NCI-H2107 treated with DMSO at 0.1 percent for 48 hours (cell line): ENCODE measurements at regions not wholly inside any gene's neighbourhood (a gene's known extent, or its start where the extent isn't known, plus 50 kb on each side); places are given as distances from the start of the nearest gene placed in this dataset.

Experiments used
- DNase-seq: peaks from one replicate; lab custom pipeline; 2025; ENCODE audit not compliant: unreplicated experiment; lab: John Stamatoyannopoulos, UW

DNA sequence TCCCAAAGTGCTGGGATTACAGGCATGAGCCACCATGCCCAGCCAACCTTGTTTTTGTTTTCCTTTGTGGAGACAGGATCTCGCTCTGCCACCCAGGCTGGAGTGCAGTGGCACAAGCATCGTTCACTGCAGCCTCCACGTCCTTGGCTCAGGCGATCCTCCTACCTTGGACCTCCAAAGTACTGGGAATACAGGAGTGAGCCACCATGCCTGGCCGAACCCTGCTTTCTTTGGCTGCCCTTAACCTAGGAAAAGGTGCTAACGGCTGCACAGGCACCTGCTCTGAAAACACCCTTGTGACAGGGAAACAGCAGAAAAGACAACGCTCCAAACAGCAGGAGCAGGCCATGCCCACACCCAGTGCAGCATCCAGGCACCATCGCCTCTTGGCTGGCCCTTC is 71.9 kb downstream of the OAT start:
- DNase-seq = no peak

DNA sequence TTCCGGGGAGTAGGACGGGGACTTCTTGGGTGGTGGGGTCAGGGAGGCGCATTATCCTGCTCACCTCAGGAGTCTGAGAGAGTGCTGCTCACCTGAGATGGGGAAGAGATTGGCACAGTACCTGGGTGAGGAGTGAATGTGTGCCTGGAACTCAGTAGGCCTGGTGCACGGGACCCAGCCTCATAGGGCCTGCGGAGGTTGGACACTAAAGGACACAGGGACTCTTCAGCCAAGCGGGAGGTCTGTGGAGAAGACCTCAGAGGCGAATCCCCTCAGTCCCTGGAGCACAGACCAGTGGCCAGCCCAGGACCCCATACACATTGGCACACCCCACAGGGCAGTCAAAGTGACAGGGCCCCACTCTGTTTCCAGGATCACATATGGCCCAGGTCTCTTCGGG is 73.2 kb downstream of the OAT start:
- DNase-seq = no peak

DNA sequence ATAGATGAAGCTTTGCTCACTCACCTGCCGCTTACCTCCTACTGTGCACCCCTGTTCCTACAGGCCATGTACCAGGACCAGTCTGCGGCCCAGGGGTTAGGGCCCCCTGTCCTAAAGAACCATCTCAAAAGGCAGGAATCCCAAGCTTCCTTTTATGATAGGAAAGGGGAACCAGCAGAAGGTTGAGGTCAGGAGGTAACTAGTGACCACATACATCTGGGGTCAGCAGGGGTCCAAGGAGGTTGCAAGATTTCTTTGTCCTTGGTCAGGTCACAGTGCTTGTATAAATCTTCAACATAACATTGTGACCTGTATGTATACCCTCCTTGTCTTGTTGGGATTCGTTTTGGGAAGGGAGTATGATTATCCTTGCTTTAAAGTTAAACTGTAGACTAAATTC is 73.8 kb downstream of the OAT start:
- no peak for DNase-seq

DNA sequence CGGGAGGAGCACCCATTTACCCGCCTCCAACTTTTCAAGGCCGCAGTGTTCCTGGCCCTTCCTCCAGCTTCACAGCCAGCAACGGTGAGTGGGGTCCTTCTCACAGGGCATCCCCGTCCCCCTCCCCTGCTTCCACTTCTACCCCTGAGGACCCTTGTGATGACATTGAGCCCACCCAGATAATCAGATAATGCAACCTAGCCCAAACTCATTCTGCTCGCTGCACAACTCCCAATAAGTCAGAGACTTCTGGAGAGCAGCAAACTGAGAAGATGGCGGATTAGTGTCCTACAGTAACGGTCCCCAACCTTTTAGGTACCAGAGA is 74.5 kb downstream of the OAT start:
- no peak for DNase-seq

DNA sequence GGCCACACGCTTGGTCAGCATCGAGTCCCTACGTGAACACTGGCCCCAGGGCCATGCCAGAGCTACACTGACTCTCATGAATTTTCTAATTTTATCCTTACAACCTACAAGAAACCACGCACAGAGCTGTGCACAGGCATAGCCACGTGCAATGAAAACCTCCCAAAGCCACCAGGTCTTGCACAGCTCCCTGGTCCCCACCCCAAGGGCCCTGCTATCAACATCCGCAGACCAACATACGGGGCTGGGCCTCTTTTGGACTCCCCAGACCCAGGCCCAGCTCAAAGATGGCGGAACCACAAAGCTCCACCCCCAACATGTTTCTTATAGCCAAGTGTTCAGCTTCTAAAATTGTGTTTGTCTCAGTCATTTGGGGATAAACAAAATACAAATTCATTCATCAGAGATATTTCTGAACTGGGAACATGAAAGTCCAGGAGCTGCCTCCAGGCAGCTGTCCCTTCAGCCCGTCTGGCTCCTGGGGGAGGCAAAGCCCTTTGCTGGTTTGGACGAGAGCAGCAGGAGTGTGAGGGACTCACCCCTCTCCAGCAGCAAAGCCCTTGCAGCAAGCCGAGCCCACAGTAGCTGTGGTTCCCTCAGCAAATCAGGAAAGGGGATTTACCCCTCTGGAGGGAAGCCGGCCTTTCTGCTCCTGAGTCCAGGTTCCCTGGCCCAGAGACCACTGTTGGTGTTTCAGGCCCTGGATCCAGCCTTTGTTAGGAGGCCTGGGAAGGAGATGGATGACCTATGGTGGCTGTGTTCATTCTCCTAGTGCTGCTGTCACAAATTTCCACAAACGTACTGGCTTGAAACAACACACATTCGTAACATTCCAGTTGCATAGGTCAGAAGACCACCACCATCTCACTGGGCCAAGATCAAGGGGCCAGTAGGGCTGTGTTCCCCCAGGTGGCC is 75.1 kb downstream of the OAT start:
- DNase-seq = no peak

DNA sequence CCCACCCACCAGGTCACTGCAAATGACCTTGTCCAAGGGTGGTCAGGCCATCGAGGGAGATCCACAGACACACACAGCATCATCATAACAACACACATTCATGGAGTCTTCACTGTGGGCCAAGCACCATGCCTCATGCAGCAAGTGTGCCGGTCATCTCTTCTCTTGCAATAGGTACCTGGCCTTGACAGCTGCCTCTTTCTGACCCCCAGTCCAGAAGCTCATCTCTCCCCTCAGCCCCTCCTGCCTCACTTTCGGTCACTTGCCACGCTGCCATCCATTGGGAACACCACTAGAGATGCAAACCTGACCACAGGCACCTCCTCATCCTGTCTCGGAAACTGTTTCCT is 75.9 kb downstream of the OAT start:
- no peak for DNase-seq

DNA sequence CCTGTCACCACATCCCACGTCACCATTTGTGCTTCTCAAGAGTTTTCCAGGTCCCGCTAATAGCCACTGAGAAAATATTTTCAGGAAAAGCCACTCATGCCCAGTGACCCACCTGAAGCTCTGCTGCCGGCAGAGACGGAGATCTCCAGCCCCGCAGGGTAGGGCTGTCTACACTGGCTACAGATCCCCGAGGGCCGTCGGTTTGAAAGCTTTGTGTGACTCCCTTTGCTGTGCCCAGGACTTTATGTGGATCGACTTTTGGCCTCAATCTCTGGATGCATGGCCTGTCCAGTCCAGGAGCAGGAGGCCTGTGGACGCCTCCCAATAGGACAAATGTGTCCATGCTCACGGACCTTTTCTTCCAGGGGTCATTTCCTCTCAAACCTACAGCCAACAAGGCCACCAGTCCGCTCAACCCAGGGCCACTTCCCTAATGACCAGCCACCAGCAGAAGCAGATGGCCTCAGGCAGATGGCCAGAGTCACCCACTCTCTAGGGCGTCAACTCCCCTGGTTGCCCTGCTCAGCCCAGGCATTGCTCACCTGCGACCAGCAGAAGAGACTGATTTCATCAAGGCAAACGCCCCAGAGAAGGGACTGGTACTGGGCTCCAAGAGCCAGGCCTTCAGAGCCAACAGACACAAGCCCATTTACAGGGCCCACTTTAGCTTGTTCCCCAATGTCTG is 76.4 kb downstream of the OAT start:
- DNase-seq = no peak

DNA sequence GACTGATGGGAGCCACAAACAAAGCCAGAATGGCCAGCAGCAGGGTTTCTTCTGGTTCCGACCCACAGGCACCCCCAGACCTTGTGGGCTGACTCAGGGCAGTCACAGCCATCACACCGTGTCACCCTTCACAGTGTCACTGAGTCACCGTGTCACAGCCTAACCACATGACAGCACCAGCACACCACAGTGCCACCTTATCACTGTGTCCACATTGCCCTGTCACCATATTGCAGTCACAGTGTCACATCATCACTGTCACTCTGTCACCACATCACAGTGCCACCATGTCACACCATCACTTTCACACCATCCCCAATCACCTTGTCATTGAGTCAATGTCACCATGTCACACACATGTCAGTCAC is 77.0 kb downstream of the OAT start:
- no peak for DNase-seq

DNA sequence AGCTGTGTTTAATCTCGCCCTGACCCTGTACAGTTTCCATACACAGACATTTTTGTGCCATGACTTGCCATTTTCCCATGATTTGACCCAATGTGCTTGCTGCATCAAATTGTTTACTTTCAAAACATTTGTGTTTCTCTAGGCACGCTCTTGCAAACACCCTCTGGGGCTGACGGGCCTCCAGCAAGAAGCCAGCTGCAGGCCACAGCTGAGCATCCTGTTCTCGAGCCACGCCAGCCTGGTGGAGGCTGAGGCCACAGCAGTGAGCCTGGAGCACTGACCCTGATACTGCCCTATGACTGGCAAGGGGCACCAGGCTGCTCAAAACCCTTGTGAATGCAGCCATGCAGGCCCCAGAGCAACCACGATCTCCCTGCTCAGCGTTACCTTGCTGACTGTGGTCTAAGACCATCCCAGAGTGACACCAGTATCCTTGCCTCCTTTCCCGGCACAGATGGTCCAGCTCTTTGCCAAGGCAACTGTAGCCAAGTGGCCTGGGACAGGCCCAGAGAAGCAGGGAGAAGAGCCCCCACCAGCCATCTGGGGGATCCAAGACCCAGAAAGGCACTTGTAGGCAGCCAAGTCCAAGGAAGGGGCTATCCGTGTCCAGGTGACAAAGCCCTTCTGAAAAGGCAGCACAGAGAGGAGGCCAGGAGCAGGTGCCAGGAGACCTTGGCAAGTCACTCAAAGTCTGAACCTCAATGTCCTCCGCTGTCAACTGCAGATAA is 78.5 kb downstream of the OAT start:
- DNase-seq = no peak

DNA sequence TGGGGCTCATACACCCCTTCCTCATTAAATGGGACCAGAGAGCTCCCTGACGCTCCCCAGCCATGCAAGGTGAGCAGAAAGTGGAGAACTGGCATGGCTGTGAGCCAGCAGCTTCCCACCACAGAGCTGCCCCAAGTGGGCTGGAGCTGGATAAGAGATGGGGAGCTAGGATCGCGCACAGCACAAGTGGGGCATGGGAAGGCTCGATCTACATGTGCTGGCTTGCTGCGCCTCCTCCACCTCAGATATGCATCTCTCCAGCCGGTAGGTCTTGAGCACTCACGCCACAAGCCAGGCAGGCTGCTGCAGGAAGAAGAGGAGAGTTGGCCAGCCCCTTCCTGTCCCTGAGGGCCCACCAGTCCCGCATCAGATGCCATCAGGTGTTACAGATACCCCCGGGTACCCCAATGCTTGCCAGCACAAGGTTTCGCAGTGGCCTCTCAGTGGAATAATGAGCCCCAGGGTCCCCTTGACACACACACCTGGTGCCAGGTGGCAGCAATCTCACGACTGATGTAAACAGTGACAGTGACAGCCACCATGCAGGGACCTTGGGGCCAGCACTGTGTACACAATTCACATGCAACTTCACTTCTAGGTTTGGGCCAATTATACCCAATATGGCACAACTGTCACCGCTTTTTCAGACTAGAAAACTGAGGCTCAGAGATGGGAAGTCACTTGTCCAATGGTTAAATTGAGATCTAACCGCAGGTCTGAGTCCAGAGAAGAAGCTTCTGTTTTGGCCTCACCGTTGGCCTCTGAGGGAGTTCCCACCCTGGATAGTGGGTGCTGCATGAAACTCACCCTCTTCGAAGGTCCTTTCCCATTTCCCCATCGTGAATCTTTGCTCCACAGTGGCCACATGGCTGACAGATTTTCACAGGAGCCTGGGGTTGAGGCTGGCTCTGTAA is 79.3 kb downstream of the OAT start:
- DNase-seq = no peak

DNA sequence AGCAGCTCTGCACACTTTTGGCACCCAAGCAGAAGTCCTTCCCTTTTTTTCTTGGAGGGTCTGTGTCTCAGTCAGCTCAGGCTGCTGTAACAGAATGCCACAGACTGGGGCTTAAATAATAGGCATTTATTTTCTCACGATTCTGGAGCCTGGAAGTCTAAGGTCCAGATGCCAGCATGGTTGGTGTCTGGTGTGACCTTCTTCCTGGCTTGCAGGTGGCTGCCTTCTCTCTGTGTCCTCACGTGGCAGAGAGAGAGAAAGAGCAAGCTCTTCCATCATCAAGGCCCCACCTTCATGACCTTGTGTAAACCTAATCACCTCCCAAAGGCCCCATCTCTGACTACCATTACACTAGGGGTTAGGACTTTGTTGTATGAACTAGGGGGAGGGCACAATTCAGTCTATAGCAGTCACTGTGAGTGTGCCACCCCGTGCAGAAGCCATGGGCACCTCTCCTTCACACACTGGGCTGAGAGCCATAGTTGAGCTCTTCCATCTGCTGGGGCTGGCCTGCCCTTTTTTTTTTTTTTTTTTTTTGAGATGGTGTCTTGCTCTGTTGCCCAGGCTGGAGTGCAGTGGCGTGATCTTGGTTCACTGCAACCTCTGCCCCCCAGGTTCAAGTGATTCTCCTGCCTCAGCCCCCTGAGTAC is 80.3 kb downstream of the OAT start:
- no peak for DNase-seq

DNA sequence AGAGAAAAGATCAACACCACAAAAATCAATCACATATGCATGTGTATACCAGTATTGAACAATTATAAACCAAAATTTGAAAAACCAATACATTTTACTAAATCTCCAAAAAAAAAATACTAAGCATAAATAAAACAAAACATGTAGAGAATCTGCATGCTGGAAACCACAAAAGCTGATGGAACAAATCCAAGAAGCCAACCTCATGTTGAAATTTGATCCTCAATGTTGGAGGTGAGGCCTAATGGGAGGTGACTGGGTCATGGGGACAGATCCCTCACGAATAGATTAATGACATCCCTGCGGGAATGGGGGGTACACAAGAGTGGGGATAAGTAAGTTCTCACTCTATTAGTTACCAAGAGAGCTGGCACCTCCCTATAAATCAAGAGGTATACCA is 82.5 kb downstream of the OAT start:
- DNase-seq = no peak

DNA sequence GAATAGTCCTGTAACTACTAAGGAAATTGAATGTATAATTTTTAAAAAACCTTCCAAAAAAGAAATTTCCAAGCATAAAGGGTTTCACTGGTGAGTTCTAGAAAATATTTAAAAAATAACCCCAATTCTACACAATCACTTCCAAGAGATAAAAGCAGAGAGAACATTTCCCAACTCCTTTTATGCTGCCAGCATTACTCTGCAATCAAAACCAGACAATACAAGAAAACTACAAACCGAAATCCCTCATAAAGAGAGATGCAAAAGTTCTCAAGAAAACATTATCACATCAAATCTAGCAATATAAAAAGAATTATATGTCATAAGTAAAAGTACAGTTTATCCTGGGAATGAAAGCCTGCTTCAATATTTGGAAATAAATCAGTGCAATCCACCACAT is 84.8 kb downstream of the OAT start:
- DNase-seq = no peak

DNA sequence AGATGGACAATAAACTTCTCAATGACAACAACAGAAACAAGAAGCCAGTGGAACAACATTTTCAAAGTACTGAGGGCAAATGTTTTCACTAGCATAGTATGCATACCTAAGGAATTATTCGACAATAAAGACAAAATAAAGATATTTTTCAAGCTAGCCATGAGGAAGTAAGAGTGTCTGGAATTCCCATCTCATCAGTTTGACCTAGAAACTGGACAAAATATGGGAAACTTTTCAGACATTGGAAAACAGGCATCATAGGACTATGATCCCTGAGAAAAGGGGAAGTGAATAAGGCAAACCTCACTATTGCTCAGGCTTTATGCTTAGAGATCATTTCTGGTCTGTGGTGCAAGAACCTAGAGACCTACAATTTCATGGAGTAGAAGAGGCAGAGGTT is 86.3 kb downstream of the OAT start:
- DNase-seq = no peak

DNA sequence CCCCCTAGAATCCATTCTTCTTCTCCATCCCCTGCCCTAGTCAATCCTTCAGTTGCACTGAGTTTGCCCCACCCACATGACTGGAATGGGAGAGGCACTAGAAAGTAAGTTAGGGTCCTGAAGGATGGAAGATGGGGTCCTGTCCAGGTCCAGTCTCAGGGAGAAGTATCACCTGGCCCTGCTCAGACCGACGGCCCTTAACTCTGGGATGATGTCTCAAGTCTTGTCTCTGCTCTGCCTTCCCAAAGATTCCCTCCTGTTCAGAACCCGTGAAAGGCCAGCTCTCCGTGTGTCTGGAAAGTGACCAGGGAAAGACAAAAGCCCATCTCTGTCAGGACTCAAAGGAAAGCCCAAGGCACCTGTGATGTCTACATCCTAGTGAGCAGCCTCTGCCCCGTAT is 88.8 kb downstream of the OAT start:
- no peak for DNase-seq

DNA sequence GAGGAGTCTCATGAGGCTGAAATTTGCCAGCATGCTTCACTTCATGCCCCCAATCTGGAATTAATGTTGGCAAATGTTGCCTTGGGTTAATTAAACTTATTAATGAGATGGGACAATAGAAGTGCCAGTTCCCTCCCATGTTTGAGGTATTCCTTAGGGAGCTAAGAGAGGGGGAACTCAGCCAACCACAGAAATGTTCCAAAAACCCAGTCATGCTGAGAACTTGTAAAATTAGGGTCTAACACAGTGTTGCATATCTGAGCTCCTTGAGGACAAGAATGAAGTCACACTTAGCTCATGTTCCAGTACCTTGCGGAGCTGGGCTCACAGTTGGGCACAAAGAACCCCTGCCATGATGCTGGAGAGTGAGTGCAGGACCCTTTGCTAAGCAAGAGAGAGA is 89.4 kb downstream of the OAT start:
- DNase-seq = no peak

DNA sequence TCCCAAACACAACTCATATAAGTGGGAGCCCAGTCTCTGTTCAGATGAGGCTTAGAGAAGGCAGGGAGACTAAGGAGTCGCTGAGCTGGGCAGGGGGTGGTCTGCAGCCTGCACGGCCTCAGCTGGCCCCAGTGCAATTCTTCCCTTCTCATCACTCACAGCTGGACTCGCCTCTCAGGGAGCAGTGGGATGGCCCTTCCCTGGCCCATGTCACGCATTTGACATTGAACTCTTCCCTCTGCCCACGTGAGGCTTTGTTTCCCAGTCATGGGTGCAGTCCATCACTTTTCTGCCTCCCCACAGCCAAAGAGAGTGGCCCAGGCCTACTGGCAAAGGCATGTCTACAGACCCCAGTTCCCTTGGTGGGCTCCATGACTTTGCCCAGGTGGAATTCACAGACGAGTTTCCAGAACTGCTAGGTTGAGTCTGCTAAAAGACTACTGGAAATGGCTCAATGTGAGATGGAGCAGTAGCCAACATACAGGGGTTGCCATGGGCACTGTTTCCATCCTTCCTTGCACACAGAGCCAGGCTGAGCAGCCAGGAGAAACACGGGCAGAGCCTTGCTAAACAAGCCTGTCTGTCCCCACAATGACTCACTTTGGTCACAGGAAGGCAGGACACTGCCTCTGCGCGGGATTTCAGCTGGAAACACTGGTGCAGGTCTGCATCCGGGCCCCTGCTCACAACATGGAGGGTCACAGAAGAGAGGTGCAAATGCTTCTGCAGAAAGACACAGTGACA is 90.1 kb downstream of the OAT start:
- no peak for DNase-seq

DNA sequence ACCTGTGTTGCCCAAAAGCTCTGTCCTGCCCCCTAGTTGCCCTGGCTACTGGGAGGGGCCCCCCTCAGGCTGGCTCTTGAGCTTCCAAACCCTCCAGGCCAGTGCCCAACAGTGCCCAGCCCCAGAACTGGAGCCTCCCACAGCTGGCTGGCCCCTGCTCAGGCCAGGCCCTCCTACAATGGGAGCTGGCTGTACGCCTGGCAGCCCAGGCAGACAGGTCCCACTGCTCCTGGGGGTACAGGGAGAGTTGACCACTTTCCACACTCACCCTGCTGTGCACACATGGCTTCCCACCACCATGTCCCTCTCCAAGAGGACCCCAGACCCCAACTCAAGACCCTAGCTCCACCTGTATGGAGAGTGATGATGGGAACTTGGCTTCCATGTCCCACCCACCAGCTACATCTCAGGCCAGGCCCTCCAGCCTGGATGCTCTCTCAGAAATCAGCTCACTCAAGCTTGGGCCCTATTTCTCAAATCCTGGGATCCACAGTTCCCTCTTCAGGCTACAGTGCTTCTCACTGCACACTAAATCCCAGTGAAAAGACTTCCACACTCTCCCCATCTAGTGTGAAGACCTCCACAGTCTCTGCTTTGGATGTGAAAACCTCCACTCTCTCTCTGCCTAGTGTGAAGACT is 92.6 kb downstream of the OAT start:
- DNase-seq = no peak

DNA sequence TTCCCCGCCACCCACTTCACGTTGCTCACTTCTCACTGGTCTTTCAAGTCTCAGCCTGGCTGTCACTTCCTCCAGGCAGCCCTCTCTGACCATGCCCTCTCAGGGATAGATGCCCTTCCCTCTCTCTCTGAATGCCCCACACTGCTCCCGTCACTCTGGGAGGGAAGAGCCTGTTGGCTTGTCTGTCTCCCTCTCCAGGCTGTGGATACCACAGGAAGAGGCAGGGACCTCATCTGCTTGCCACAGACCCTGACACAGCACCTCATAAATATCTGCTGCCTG is 93.1 kb downstream of the OAT start:
- no peak for DNase-seq
